GM23338 (cell line): ENCODE measurements at regions not wholly inside any gene's neighbourhood (a gene's known extent, or its start where the extent isn't known, plus 50 kb on each side); places are given as distances from the start of the nearest gene placed in this dataset.

ENCODE experiments used
- ATAC-seq: fragments of 200-7000 bp; cut with Tn5 transposase; 3 replicates; pipeline ENCODE4 v1.9.1; 2020
- DNase-seq: peaks from one replicate; pipeline ENCODE4 v3.0.0-alpha.2; 2015; ENCODE audit warnings: low spot score
- H2AFZ ChIP-seq: fragments of 200-600 bp; sonication (generic); 2 replicates; pipeline ENCODE4 v1.8.0; 2016; ENCODE audit warnings: antibody characterized with exemption, mild to moderate bottlenecking, moderate library complexity
- H3F3A ChIP-seq: fragments of 200-600 bp; sonication (generic); replicated peaks from 2 replicates; pipeline ENCODE4 v1.8.0; 2017; ENCODE audit warnings: antibody characterized with exemption, mixed run types, low read depth
- H3K27ac ChIP-seq: fragments of 200-600 bp; sonication (generic); 2 replicates; pipeline ENCODE4 v1.6.1; 2016; ENCODE audit warnings: low read depth
- H3K27me3 ChIP-seq: fragments of 200-600 bp; sonication (generic); 2 replicates; pipeline ENCODE4 v1.8.0; 2016; ENCODE audit warnings: mild to moderate bottlenecking, mixed run types, moderate library complexity; ENCODE audit not compliant: insufficient read depth
- H3K36me3 ChIP-seq: fragments of 200-600 bp; sonication (generic); 2 replicates; pipeline ENCODE4 v1.8.0; 2016; ENCODE audit warnings: mild to moderate bottlenecking; ENCODE audit not compliant: insufficient read depth
- H3K4me1 ChIP-seq: fragments of 200-600 bp; sonication (generic); 2 replicates; pipeline ENCODE4 v1.8.0; 2016; ENCODE audit warnings: mild to moderate bottlenecking, moderate library complexity; ENCODE audit not compliant: insufficient read depth
- H3K4me2 ChIP-seq: fragments of 200-600 bp; sonication (generic); 2 replicates; pipeline ENCODE4 v1.7.1; 2017; ENCODE audit warnings: mixed run types
- H3K4me3 ChIP-seq: fragments of 200-600 bp; sonication (generic); 2 replicates; pipeline ENCODE4 v1.6.1; 2016; ENCODE audit warnings: mixed run types
- H3K79me2 ChIP-seq: fragments of 200-600 bp; sonication (generic); replicated peaks from 2 replicates; pipeline ENCODE4 v1.8.0; 2017; ENCODE audit warnings: mild to moderate bottlenecking; ENCODE audit not compliant: insufficient read depth
- H3K9me2 ChIP-seq: fragments of 200-600 bp; sonication (generic); 2 replicates; pipeline ENCODE4 v1.8.0; 2017; ENCODE audit not compliant: insufficient read depth
- H4K20me1 ChIP-seq: fragments of 200-600 bp; sonication (generic); replicated peaks from 2 replicates; pipeline ENCODE4 v1.8.0; 2017; ENCODE audit warnings: mild to moderate bottlenecking; ENCODE audit not compliant: insufficient read depth
- H3K27ac Mint-ChIP-seq: 2 replicates; pipeline ENCODE4 v1.8.0; 2020; ENCODE audit warnings: inconsistent platforms, mild to moderate bottlenecking, moderate library complexity, mixed read lengths
- H3K27me3 Mint-ChIP-seq: 3 replicates; pipeline ENCODE4 v1.8.0; 2022; ENCODE audit warnings: low read depth, mild to moderate bottlenecking, moderate library complexity, mixed read lengths, inconsistent platforms; ENCODE audit not compliant: insufficient read depth, poor library complexity
- H3K36me3 Mint-ChIP-seq: 3 replicates; pipeline ENCODE4 v1.8.0; 2021; ENCODE audit warnings: low read depth, mild to moderate bottlenecking, inconsistent platforms, moderate library complexity, mixed read lengths
- H3K4me1 Mint-ChIP-seq: 3 replicates; pipeline ENCODE4 v1.8.0; 2020; ENCODE audit warnings: mild to moderate bottlenecking, inconsistent platforms, mixed read lengths
- H3K4me3 Mint-ChIP-seq: 3 replicates; pipeline ENCODE4 v1.8.0; 2021; ENCODE audit warnings: moderate library complexity, mild to moderate bottlenecking, inconsistent platforms, mixed read lengths
- H3K9me3 Mint-ChIP-seq: 3 replicates; pipeline ENCODE4 v1.8.0; 2020; ENCODE audit warnings: moderate library complexity, mild to moderate bottlenecking, inconsistent platforms, mixed read lengths
- CREB1 ChIP-seq: fragments of 250-450 bp; sonication (Bioruptor Pico); IDR thresholded peaks from 2 replicates; pipeline ENCODE4 v1.5.0; 2020; ENCODE audit warnings: low read depth, mild to moderate bottlenecking, moderate library complexity
- ETS1 ChIP-seq: IDR thresholded peaks from 2 replicates; pipeline ENCODE4 v1.6.1; 2016; ENCODE audit warnings: antibody characterized with exemption
- EZH2 ChIP-seq: fragments of 200-600 bp; sonication (generic); IDR thresholded peaks from one replicate; pipeline ENCODE4 v1.8.0; 2017; ENCODE audit warnings: antibody characterized with exemption, mild to moderate bottlenecking, low read depth; ENCODE audit not compliant: unreplicated experiment
- EZH2phosphoT487 ChIP-seq: fragments of 200-600 bp; sonication (generic); IDR thresholded peaks from one replicate; pipeline ENCODE4 v1.8.1; 2018; ENCODE audit warnings: antibody characterized with exemption; ENCODE audit not compliant: unreplicated experiment
- JUNB ChIP-seq: IDR thresholded peaks from one replicate; pipeline ENCODE4 v1.6.1; 2016; ENCODE audit warnings: antibody characterized with exemption; ENCODE audit not compliant: unreplicated experiment
- NANOG ChIP-seq: IDR thresholded peaks from 2 replicates; pipeline ENCODE4 v1.6.1; 2016; ENCODE audit warnings: antibody characterized with exemption, borderline replicate concordance
- POLR2AphosphoS5 ChIP-seq: IDR thresholded peaks from 2 replicates; pipeline ENCODE4 v1.6.1; 2016; ENCODE audit warnings: antibody characterized with exemption, low read depth
- REST ChIP-seq: IDR thresholded peaks from one replicate; pipeline ENCODE4 v1.6.1; 2018; ENCODE audit warnings: antibody characterized with exemption; ENCODE audit not compliant: unreplicated experiment
- STAT1 ChIP-seq: IDR thresholded peaks from one replicate; pipeline ENCODE4 v1.6.1; 2016; ENCODE audit warnings: antibody characterized with exemption; ENCODE audit not compliant: unreplicated experiment
- ZNF114 ChIP-seq: fragments of 250-450 bp; sonication (Bioruptor Pico); IDR thresholded peaks from 2 replicates; pipeline ENCODE4 v1.5.0; 2020; ENCODE audit warnings: mild to moderate bottlenecking, moderate library complexity
- ZNF331 ChIP-seq: fragments of 250-450 bp; sonication (Bioruptor Pico); IDR thresholded peaks from 2 replicates; pipeline ENCODE4 v1.5.0; 2020; ENCODE audit warnings: low read depth, mild to moderate bottlenecking, moderate library complexity
- TF ChIP-seq, protein P1 (sequence below), 2 experiments: fragments of 200-600 bp in 1 of 2; sonication (generic) in 1 of 2; conservative IDR thresholded peaks; 2 replicates each; pipeline versions ENCODE4 v1.5.1 to v1.6.1; 2016 to 2017; ENCODE audit warnings: antibody characterized with exemption in 2 of 2, low read depth in 2 of 2, mild to moderate bottlenecking in 2 of 2, moderate library complexity in 1 of 2

DNA sequence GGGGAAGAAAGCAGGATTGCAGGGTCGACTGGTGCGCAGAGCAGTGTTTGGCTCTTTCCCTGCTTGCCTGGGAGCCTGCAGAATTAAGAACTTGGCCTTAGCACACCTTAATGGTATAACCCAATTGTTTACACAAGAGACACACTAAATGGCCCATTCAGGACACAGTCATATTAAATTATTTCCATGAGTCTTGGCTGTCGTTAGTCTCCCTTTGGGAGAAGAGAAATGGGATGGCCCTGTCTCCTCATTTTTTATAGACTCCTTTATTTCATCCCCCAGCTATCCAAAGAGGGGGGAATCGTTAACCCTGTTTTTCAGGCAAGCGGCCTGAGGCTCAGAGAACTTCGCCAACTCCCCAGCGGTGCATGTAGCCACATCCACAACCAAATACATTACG lies 282.5 kb downstream of the SUCLA2 start (continued):
- no peak for TF ChIP-seq REST
- TF ChIP-seq ZNF331 (CRISPR knock-in tag), result no peak
- TF ChIP-seq EZH2, result no peak
- no peak for TF ChIP-seq CREB1 (CRISPR knock-in tag)
- TF ChIP-seq POLR2AphosphoS5, result no peak
- no peak for TF ChIP-seq STAT1
- TF ChIP-seq NANOG, result no peak
- TF ChIP-seq, protein P1, sequence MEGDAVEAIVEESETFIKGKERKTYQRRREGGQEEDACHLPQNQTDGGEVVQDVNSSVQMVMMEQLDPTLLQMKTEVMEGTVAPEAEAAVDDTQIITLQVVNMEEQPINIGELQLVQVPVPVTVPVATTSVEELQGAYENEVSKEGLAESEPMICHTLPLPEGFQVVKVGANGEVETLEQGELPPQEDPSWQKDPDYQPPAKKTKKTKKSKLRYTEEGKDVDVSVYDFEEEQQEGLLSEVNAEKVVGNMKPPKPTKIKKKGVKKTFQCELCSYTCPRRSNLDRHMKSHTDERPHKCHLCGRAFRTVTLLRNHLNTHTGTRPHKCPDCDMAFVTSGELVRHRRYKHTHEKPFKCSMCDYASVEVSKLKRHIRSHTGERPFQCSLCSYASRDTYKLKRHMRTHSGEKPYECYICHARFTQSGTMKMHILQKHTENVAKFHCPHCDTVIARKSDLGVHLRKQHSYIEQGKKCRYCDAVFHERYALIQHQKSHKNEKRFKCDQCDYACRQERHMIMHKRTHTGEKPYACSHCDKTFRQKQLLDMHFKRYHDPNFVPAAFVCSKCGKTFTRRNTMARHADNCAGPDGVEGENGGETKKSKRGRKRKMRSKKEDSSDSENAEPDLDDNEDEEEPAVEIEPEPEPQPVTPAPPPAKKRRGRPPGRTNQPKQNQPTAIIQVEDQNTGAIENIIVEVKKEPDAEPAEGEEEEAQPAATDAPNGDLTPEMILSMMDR (conservative IDR thresholded peaks at IDR 0.05; ENCODE audit: low read depth in 2 of 2), result no peak

DNA sequence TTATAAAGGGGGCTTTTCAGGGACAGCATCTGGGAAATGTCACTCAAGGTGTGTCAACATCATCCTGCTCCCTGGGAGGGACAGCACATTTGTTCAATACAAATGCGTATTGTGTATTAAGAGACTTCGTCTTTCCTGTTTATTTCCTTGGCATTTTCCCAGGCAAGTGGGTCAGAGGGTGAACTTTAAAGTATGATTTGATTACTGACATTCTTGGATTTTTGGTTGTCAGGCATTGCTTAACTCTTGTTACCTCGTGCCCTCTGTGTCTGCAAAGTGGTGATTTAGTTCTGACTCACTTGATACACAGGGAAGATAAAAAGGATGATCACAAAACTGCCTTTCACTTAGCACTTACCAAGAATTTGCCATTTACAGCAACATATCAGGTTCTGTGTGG lies 292.7 kb downstream of the SUCLA2 start:
- Histone ChIP-seq H3K36me3 (no peaks in the 10 kb centered on the region), H3F3A (no peaks in the 10 kb centered on the region), H4K20me1 (no peaks in the 10 kb centered on the region), H2AFZ (no peak overlapping the region), H3K79me2 (no peaks in the 10 kb centered on the region), H3K4me1 (no peaks in the 10 kb centered on the region), H3K27ac (no peak overlapping the region), H3K4me3 (no peak overlapping the region), H3K4me2 (no peak overlapping the region), H3K27me3 (no peaks in the 10 kb centered on the region), H3K9me2 (peaks cover 13% of the 10 kb centered on the region; the same call in 1 of the 2 replicates)
- peaks cover 13% of the 10 kb centered on the region for H3K36me3 Mint-ChIP-seq
- H3K27me3 Mint-ChIP-seq, result peaks cover 3% of the 10 kb centered on the region
- H3K27ac Mint-ChIP-seq, result no peak overlapping the region
- H3K4me1 Mint-ChIP-seq, result no peaks in the 10 kb centered on the region
- no peak for DNase-seq
- ATAC-seq, result no peak
- peaks cover 27% of the 10 kb centered on the region for H3K9me3 Mint-ChIP-seq
- no peak overlapping the region for H3K4me3 Mint-ChIP-seq
- TF ChIP-seq, protein P1 (conservative IDR thresholded peaks at IDR 0.05; ENCODE audit: low read depth in 2 of 2), result no peak
- TF ChIP-seq EZH2phosphoT487, result no peak
- TF ChIP-seq NANOG, result no peak
- TF ChIP-seq STAT1, result no peak
- no peak for TF ChIP-seq REST
- TF ChIP-seq JUNB, result no peak
- TF ChIP-seq CREB1 (CRISPR knock-in tag), result no peak
- TF ChIP-seq ETS1, result no peak
- TF ChIP-seq ZNF114 (CRISPR knock-in tag), result no peak
- TF ChIP-seq ZNF331 (CRISPR knock-in tag), result no peak
- TF ChIP-seq EZH2, result no peak
